ENCODE measurements at regions not wholly inside any gene's neighbourhood (a gene's known extent, or its start where the extent isn't known, plus 50 kb on each side); places are given as distances from the start of the nearest gene placed in this dataset.
"Not testable (repeated sequence)": the region's sequence is repeated elsewhere in the genome, so short reads cannot be mapped to it uniquely, and the experiment has no call there.

GRCh38 chr16:47903470-47903869, 252.3 kb downstream of the ABCC12 start:
- Mint-ChIP-seq H3K4me3 (no peak overlapping the region), H3K36me3 (ENCODE audit: low read depth) (no peaks in the 10 kb centered on the region), H3K9me3 (no peaks in the 10 kb centered on the region), H3K27me3 (peaks cover 11% of the 10 kb centered on the region), H3K4me1 (ENCODE audit: low read depth) (no peaks in the 10 kb centered on the region), H3K27ac (no peak overlapping the region)

- H3K36me3 Mint-ChIP-seq (ENCODE audit: low read depth); H3K27me3 Mint-ChIP-seq; H3K4me3 Mint-ChIP-seq; H3K9me3 Mint-ChIP-seq; H3K27ac Mint-ChIP-seq; H3K4me1 Mint-ChIP-seq (ENCODE audit: low read depth): not testable (repeated sequence)
Observed at GRCh38 chr16:47897105-47897504, 258.7 kb downstream of the ABCC12 start.

DNA sequence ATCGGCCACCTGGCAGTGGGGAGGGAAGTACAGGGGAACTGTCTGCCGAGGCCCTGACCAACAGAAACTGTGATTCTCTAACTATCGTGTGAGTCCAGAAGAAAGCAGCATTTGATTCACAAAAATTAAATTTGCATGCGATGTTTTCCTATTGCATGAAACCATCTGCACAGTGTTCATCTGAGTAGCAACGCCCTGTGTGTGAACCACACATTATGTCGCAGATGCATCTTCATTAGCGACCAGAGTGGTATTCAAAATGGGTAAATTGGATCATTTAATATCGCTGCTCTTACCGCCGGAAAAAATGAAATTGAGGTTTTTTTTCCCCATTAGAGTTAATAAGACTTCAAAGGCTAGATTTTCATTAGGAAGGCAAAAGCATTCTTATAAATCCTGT, 260.6 kb downstream of the ABCC12 start:
- Mint-ChIP-seq H3K27ac (no peak overlapping the region), H3K27me3 (peaks cover 2% of the 10 kb centered on the region), H3K9me3 (peaks cover 7% of the 10 kb centered on the region), H3K36me3 (ENCODE audit: low read depth) (no peaks in the 10 kb centered on the region), H3K4me3 (no peak overlapping the region), H3K4me1 (ENCODE audit: low read depth) (no peaks in the 10 kb centered on the region)

GRCh38 chr16:47892999-47893398, 262.8 kb downstream of the ABCC12 start:
- Mint-ChIP-seq H3K4me3 (no peak overlapping the region), H3K27ac (no peak overlapping the region), H3K9me3 (peaks cover 6% of the 10 kb centered on the region), H3K36me3 (ENCODE audit: low read depth) (no peaks in the 10 kb centered on the region), H3K27me3 (peaks cover 10% of the 10 kb centered on the region), H3K4me1 (ENCODE audit: low read depth) (no peaks in the 10 kb centered on the region)

GRCh38 chr16:47888734-47889133, 267.1 kb downstream of the ABCC12 start:
- no peaks in the 10 kb centered on the region for H3K9me3 Mint-ChIP-seq
- no peak overlapping the region for H3K27ac Mint-ChIP-seq
- H3K4me1 Mint-ChIP-seq (ENCODE audit: low read depth), result no peaks in the 10 kb centered on the region
- H3K4me3 Mint-ChIP-seq, result no peak overlapping the region
- H3K36me3 Mint-ChIP-seq (ENCODE audit: low read depth), result no peaks in the 10 kb centered on the region
- peaks cover 14% of the 10 kb centered on the region for H3K27me3 Mint-ChIP-seq

DNA sequence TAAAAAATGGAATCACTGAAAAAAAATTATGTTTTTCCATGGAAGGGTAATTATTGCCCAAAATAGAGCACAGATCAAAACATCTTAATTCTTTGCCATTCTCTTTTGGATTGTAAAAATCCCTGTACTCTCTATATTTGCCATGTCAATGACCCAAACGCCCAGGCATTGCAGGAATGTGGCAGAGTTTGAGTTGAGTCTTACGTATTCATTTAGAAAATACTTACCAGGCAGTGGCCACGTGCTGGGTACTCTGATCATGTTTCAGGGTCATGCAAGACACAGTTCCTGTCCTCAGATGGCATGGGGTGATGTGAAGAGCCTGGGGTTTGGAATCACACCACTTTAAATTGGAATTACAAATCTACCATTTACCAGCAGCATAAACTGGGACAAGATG, 267.7 kb downstream of the ABCC12 start:
- H3K27ac Mint-ChIP-seq, result no peak overlapping the region
- H3K4me3 Mint-ChIP-seq, result no peak overlapping the region
- H3K36me3 Mint-ChIP-seq (ENCODE audit: low read depth), result no peaks in the 10 kb centered on the region
- no peaks in the 10 kb centered on the region for H3K9me3 Mint-ChIP-seq
- H3K4me1 Mint-ChIP-seq (ENCODE audit: low read depth), result no peaks in the 10 kb centered on the region
- H3K27me3 Mint-ChIP-seq, result peaks cover 18% of the 10 kb centered on the region

DNA sequence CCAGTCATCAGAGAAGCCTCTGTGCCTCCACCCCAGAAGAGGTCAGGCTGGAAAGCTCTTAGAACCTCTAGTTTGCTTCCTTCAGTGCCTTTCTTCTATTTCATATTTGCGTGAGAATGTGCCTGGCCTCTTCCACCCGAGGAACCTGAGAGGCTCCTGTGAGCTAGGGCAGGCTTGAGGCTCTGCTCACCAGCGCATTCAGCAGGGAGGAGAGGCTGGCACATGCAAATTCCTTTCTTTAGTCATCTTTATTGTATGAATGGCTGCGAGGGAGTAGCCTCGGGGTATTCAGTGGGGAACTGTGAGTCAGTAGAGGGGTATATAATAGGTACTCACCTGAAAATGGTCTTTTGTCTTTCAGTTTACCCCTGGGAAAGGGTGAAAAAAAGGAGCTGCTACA, 268.3 kb downstream of the ABCC12 start:
- H3K36me3 Mint-ChIP-seq (ENCODE audit: low read depth), result no peaks in the 10 kb centered on the region
- H3K27me3 Mint-ChIP-seq, result peaks cover 22% of the 10 kb centered on the region
- no peaks in the 10 kb centered on the region for H3K9me3 Mint-ChIP-seq
- H3K4me1 Mint-ChIP-seq (ENCODE audit: low read depth), result no peaks in the 10 kb centered on the region
- H3K4me3 Mint-ChIP-seq, result no peak overlapping the region
- H3K27ac Mint-ChIP-seq, result no peak overlapping the region

DNA sequence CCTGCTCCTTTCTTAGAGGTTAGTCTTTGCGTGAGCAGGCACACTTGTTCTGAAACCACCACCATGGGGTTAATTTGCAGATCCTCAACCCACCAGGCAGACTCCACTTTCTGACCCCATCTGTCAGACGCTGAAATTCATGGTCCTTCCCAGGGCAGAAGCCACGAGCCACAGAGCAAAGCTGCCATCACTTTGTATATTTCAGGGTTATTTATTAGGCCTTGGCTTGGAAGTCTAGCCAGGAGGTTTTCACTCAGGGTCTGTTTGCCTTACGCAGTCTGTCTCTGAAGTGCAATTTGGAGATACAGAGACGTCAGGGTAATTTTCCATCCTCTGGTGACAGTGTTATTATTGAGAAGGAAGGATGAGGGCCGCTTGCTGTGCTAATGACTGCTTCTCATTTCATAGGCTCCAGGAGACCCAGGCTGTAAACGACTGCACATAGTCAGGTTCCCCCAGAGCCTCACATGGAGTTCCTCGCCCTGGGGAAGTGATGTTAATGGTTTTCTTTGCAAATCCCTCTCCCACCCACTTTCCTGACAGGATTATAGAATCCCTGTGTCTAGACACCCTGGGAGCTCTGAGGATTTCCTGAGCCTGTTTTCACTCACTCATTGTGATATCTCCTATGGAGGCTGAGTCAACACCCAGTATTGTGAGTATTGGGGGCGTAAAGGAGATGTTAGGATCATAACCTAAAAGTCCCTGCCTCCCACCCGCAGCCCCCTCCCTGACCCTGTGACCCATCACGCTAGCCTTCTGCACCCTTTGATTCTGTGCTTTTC, 269.0 kb downstream of the ABCC12 start:
- H3K4me1 Mint-ChIP-seq (ENCODE audit: low read depth), result no peaks in the 10 kb centered on the region
- H3K27me3 Mint-ChIP-seq, result peaks cover 27% of the 10 kb centered on the region
- H3K27ac Mint-ChIP-seq, result no peak overlapping the region
- H3K4me3 Mint-ChIP-seq, result no peak overlapping the region
- H3K36me3 Mint-ChIP-seq (ENCODE audit: low read depth), result no peaks in the 10 kb centered on the region
- H3K9me3 Mint-ChIP-seq, result no peaks in the 10 kb centered on the region

GRCh38 chr16:47886139-47886538, 269.7 kb downstream of the ABCC12 start:
- Mint-ChIP-seq H3K9me3 (no peaks in the 10 kb centered on the region), H3K4me3 (no peak overlapping the region), H3K4me1 (ENCODE audit: low read depth) (no peaks in the 10 kb centered on the region), H3K36me3 (ENCODE audit: low read depth) (no peaks in the 10 kb centered on the region), H3K27me3 (peaks cover 27% of the 10 kb centered on the region), H3K27ac (no peak overlapping the region)

- H3K27me3 Mint-ChIP-seq, result peaks cover 31% of the 10 kb centered on the region
- no peak overlapping the region for H3K4me3 Mint-ChIP-seq
- no peaks in the 10 kb centered on the region for H3K9me3 Mint-ChIP-seq
- H3K36me3 Mint-ChIP-seq (ENCODE audit: low read depth), result no peaks in the 10 kb centered on the region
- H3K27ac Mint-ChIP-seq, result no peak overlapping the region
- no peaks in the 10 kb centered on the region for H3K4me1 Mint-ChIP-seq (ENCODE audit: low read depth)
Observed at GRCh38 chr16:47885489-47885888, 270.3 kb downstream of the ABCC12 start.

GRCh38 chr16:47884116-47884725, 271.6 kb downstream of the ABCC12 start:
- Mint-ChIP-seq H3K4me3 (no peak overlapping the region), H3K36me3 (ENCODE audit: low read depth) (no peaks in the 10 kb centered on the region), H3K27me3 (peaks cover 32% of the 10 kb centered on the region), H3K9me3 (no peaks in the 10 kb centered on the region), H3K4me1 (ENCODE audit: low read depth) (no peaks in the 10 kb centered on the region), H3K27ac (no peak overlapping the region)

- Mint-ChIP-seq H3K36me3 (ENCODE audit: low read depth) (no peaks in the 10 kb centered on the region), H3K27me3 (peaks cover 18% of the 10 kb centered on the region), H3K9me3 (no peaks in the 10 kb centered on the region), H3K27ac (no peak overlapping the region), H3K4me1 (ENCODE audit: low read depth) (no peaks in the 10 kb centered on the region), H3K4me3 (no peak overlapping the region)
Observed at GRCh38 chr16:47881574-47881973, 274.2 kb downstream of the ABCC12 start.

- Mint-ChIP-seq H3K4me3 (no peak overlapping the region), H3K27ac (no peak overlapping the region), H3K36me3 (ENCODE audit: low read depth) (no peaks in the 10 kb centered on the region), H3K27me3 (peaks cover 18% of the 10 kb centered on the region), H3K4me1 (ENCODE audit: low read depth) (no peaks in the 10 kb centered on the region), H3K9me3 (no peaks in the 10 kb centered on the region)
Observed at GRCh38 chr16:47880653-47881052, 275.1 kb downstream of the ABCC12 start.

DNA sequence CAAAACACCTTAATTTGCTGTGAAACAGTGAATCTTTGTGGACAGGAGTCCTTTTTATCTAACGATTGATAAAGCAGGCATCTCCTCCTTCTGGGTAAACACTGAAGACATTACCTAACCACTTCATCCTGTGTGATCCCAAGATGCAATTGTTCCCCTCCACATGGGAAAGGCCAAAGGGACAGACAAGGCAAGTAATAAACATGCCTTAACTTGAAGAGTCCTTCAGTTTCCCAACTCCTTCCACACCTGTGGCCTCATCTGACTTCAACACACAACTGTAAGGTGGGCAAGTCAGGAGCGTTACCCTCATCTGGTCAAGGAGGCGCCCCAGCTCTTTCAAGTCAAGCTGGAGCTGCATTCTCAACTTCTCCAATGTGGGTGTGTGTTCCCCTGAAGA, 278.6 kb downstream of the ABCC12 start:
- Mint-ChIP-seq H3K4me1 (ENCODE audit: low read depth) (no peaks in the 10 kb centered on the region), H3K9me3 (no peaks in the 10 kb centered on the region), H3K27ac (no peak overlapping the region), H3K27me3 (peaks cover 7% of the 10 kb centered on the region), H3K36me3 (ENCODE audit: low read depth) (no peaks in the 10 kb centered on the region), H3K4me3 (no peak overlapping the region)

- Mint-ChIP-seq H3K4me3 (no peak overlapping the region), H3K9me3 (no peaks in the 10 kb centered on the region), H3K27ac (no peak overlapping the region), H3K36me3 (ENCODE audit: low read depth) (no peaks in the 10 kb centered on the region), H3K4me1 (ENCODE audit: low read depth) (no peaks in the 10 kb centered on the region), H3K27me3 (peaks cover 6% of the 10 kb centered on the region)
Observed at GRCh38 chr16:47876511-47876910, 279.3 kb downstream of the ABCC12 start.

DNA sequence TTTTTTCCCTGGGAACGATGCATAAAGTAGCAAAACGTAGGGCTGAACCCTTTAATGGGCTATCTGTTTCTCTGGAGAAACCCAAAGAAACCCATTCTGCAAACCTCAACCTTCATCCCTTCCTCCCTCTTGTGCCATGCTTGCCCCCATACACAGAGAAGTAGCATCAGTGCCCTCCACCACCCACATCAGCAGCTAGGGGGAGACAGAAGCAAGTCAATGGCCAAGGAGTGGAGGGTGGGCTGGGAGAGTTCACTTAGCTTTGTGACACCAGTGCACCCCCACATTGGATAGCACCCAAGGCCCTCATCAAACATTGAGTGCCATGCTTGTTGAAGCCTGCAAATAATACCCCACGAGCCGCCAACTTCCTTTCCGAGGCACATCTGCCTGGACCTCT, 282.4 kb downstream of the ABCC12 start:
- Mint-ChIP-seq H3K27me3 (no peaks in the 10 kb centered on the region), H3K9me3 (no peaks in the 10 kb centered on the region), H3K27ac (no peak overlapping the region), H3K36me3 (ENCODE audit: low read depth) (no peaks in the 10 kb centered on the region), H3K4me3 (no peak overlapping the region), H3K4me1 (ENCODE audit: low read depth) (no peaks in the 10 kb centered on the region)

All from stimulated activated naive CD8-positive, alpha-beta T cell treated with anti-CD3 and anti-CD28 coated beads, Interleukin-15, Interleukin-2, amounts not matched to agents 100 ng/mL and 50 ng/mL, for 24 hours (primary cell).